Mesodermal cell (in vitro differentiated cells): ENCODE measurements at regions not wholly inside any gene's neighbourhood (a gene's known extent, or its start where the extent isn't known, plus 50 kb on each side); places are given as distances from the start of the nearest gene placed in this dataset.

Source experiments
- H3K27ac ChIP-seq: 2 replicates; pipeline ENCODE4 v1.7.0; 2013; ENCODE audit warnings: mild to moderate bottlenecking, low read depth, low read length, moderate library complexity; ENCODE audit not compliant: severe bottlenecking
- H3K36me3 ChIP-seq: 2 replicates; pipeline ENCODE4 v1.7.1; 2013; ENCODE audit warnings: mild to moderate bottlenecking, low read length, moderate library complexity; ENCODE audit not compliant: control insufficient read depth, insufficient read depth
- H3K4me1 ChIP-seq: one replicate; pipeline ENCODE4 v1.7.1; 2013; ENCODE audit warnings: mild to moderate bottlenecking, low read length; ENCODE audit not compliant: insufficient read depth, control insufficient read depth, poor library complexity, severe bottlenecking
- H3K4me3 ChIP-seq: 2 replicates; pipeline ENCODE4 v1.7.0; 2013; ENCODE audit warnings: low read length, control low read depth, mild to moderate bottlenecking; ENCODE audit not compliant: insufficient read depth, poor library complexity, severe bottlenecking; ENCODE audit errors: extremely low read depth
- H3K9me3 ChIP-seq: 2 replicates; pipeline ENCODE4 v1.7.1; 2013; ENCODE audit warnings: mild to moderate bottlenecking, low read length, moderate library complexity; ENCODE audit not compliant: control insufficient read depth
- WGBS, 2 experiments: methylation state at CpG; one replicate each; pipeline ENCODE4 v1.1.5; 2013; ENCODE audit warnings: missing lambda C conversion rate in 2 of 2; ENCODE audit not compliant: insufficient coverage in 2 of 2; 5-methylcytosine and 5-hydroxymethylcytosine counted together

- Histone ChIP-seq H3K4me3 (no peak overlapping the region), H3K27ac (no peak overlapping the region), H3K4me1 (peaks cover 1% of the 10 kb centered on the region), H3K36me3 (no peaks in the 10 kb centered on the region), H3K9me3 (no peaks in the 10 kb centered on the region)
- 89 to 100% methylated on average over 1 of the region's 1 CpG for WGBS, 2 experiments
Measured at GRCh38 chr2:150878356-150878755, 383.3 kb downstream of the RBM43 start.

DNA sequence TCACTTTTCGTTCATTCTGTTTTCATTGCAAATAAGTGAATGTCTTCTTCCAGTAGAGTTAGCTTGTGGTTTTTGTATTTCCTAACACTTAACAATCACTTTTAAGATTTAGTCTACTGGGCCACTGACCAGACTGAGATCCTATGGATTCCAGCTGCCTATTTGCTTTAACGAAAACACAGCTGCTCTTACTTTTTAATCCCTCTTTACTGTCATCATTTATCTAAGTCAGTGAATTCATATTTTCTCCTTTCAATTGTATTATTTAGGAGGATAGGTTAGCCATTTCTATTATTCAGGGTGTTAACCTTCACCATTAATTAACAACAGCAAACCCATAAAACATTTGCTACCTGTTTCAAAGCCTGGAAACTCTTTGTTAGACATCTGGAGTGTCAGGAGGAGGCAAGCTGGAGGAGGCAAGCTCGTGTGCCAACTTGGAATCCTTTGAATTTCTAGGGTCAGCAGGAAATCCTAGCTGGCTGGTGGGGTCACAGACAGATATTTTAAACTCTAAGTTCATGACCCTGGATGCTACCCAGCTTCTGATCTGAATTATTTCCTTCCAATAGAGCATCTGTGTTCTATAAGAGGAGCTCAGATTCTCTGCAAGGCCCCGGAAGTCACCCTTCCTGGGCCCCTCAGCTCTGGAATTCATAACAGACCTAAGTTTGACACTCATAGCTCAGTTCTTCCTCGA, 385.3 kb downstream of the RBM43 start:
- Histone ChIP-seq H3K4me1 (peaks cover 5% of the 10 kb centered on the region), H3K27ac (no peak overlapping the region), H3K9me3 (no peaks in the 10 kb centered on the region), H3K4me3 (no peak overlapping the region), H3K36me3 (no peaks in the 10 kb centered on the region)
- 58 to 73% methylated on average over 3 of the region's 5 CpGs for WGBS, 2 experiments

DNA sequence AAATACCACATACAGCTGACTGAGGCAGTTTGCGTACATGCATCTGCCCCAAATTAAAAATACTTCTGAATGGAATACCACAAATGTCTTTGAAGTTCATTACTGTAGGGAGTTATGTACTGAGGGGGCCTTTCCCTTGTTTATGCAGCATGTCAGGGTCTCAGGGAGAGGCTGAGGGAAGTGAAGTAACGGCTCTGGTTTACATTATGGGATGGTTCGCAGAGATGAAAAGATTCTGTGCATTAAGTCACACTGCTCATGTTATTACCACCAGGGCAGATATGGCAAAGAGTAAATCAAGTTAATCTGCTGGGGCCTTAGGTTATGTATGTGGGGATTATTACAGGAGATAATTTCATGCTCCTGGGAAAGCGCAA, 385.9 kb upstream of the RND3 start:
- no peaks in the 10 kb centered on the region for H3K9me3 ChIP-seq
- H3K36me3 ChIP-seq: no peaks in the 10 kb centered on the region
- 70% methylated on average over 2 of the region's 4 CpGs; no CpG with 5 or more reads in 1 of the 2 experiments for WGBS, 2 experiments
- no peak overlapping the region for H3K4me3 ChIP-seq
- peaks cover 5% of the 10 kb centered on the region for H3K4me1 ChIP-seq
- H3K27ac ChIP-seq: no peak overlapping the region

DNA sequence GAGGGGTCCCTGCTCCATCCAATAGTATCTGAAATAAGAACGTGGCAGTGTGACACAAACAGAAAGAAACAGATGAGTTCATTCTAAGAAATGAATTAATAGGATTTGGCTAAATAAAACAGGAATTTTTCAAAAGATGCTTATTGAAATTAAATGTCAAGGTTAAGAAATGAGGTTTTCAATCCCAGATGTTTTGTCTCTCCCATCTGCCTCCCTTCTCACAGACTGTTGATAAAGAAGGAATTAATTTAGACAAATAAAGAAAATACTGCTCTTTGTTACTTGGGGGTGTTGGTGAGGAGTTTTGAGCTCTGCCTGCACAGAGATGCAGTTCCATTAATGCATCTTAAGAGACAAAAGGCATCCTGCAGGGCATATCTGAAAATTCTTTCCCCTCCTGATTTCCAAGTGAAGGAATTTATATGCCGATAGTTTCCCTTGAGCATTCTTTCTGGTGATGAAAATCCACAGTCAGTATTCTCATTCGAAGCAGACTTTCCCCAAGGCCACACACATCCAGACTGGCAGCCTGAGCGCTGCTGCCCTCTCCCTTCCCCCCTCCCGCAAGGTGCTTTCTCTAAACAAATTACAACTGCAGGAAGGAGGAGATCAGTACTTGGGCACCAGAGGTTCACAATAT, 385.4 kb upstream of the RND3 start:
- WGBS, 2 experiments: 24 to 33% methylated on average over 4 to 5 of the region's 5 CpGs

DNA sequence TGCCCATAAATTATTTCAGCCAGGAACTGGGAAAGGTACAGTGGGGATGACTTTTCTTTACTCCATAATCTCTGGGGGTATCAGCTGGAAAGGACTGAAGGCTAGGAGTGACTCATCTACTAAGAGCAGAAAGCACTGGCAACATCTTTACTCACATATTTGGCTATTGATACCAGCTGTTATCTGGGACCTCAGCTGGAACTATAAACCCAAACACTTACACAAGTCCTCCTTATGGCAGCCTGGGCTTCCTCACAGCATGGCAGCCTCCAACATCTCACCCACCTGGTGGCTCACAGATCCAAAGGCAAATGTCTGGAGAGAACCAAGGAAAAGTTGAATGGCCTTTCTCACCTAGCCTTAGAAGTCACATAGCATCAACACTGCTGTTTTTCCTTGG, 379.0 kb upstream of the RND3 start:
- no peak overlapping the region for H3K27ac ChIP-seq
- H3K9me3 ChIP-seq: peaks cover 3% of the 10 kb centered on the region

More for the DNA sequence above, 385.4 kb upstream of the RND3 start:
- Histone ChIP-seq H3K9me3 (no peaks in the 10 kb centered on the region), H3K4me1 (peaks cover 5% of the 10 kb centered on the region), H3K27ac (no peak overlapping the region), H3K36me3 (no peaks in the 10 kb centered on the region), H3K4me3 (no peak overlapping the region)

GRCh38 chr2:150863691-150864090, 376.2 kb upstream of the RND3 start:
- no peaks in the 10 kb centered on the region for H3K36me3 ChIP-seq
- no peaks in the 10 kb centered on the region for H3K4me1 ChIP-seq
- peaks cover 3% of the 10 kb centered on the region for H3K9me3 ChIP-seq
- H3K27ac ChIP-seq: no peak overlapping the region
- no peak overlapping the region for H3K4me3 ChIP-seq

More for the DNA sequence above, 379.0 kb upstream of the RND3 start:
- Histone ChIP-seq H3K4me1 (no peaks in the 10 kb centered on the region), H3K4me3 (no peak overlapping the region), H3K36me3 (no peaks in the 10 kb centered on the region)

GRCh38 chr2:150860301-150860700, 372.8 kb upstream of the RND3 start:
- no peak overlapping the region for H3K4me3 ChIP-seq
- H3K4me1 ChIP-seq: no peaks in the 10 kb centered on the region
- no peak overlapping the region for H3K27ac ChIP-seq
- no peaks in the 10 kb centered on the region for H3K36me3 ChIP-seq
- no peaks in the 10 kb centered on the region for H3K9me3 ChIP-seq
- 90 to 91% methylated on average over 2 to 3 of the region's 3 CpGs for WGBS, 2 experiments

- Histone ChIP-seq H3K27ac (no peak overlapping the region), H3K36me3 (no peaks in the 10 kb centered on the region), H3K9me3 (no peaks in the 10 kb centered on the region), H3K4me3 (no peak overlapping the region), H3K4me1 (no peaks in the 10 kb centered on the region)
Measured at GRCh38 chr2:150859877-150860276, 372.4 kb upstream of the RND3 start.

DNA sequence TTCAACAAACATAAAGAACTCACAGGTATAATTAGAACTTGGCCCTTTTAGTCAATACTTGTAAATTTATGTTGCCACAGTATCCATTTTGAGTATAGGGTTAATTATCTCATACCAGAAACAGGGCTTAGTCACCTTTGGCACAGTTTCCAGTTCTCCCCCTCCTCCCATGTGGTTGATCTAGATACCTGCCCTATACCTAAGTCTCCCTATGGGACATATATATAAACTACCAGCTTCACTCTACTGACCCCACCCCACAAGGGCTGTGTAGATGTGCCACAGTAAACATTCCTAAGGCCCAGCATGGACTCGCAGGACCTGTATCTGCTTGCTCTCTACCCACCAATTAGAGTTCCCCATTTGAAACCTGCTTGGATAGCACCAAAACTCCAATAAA, 371.7 kb upstream of the RND3 start:
- Histone ChIP-seq H3K36me3 (no peaks in the 10 kb centered on the region), H3K9me3 (no peaks in the 10 kb centered on the region)
- WGBS, 2 experiments: 100% methylated on average over 1 of the region's 1 CpG; no CpG with 5 or more reads in 1 of the 2 experiments

GRCh38 chr2:150858382-150858781, 370.9 kb upstream of the RND3 start:
- H3K36me3 ChIP-seq: no peaks in the 10 kb centered on the region
- WGBS, 2 experiments: 80 to 83% methylated on average over 2 to 3 of the region's 5 CpGs
- H3K4me3 ChIP-seq: no peak overlapping the region
- no peaks in the 10 kb centered on the region for H3K4me1 ChIP-seq
- no peaks in the 10 kb centered on the region for H3K9me3 ChIP-seq
- no peak overlapping the region for H3K27ac ChIP-seq

More for the DNA sequence above, 371.7 kb upstream of the RND3 start:
- H3K4me1 ChIP-seq: no peaks in the 10 kb centered on the region
- H3K27ac ChIP-seq: no peak overlapping the region
- no peak overlapping the region for H3K4me3 ChIP-seq

DNA sequence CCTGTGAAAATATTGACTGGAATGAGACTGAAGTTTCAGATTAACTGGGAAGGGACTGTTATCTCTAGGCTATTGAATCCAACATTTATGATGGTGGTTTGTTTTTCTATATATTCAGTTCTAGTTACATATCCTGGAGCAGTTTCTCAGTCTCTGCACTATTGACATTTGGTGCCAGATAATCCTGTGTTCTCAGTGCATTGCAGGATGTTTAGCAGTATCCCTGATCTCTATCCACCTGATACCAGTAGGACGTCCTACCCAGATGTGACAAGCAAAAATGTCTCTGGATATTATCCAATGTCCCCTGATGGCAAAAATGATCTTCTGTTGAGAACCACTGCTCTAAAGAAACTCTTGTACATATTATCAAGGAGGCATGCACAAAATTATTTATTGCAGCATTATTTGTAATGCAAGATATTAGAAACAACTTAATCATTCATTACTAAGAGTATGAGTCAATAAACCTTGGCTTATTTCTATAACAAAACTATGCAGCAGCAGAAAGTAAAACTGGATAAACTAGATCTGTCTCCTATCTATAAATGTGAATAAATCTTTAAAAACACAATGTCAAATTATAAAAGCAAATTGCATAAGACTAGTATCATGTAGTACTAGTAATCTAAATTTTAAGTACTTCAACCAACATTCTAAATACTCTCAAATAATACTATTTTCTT, 369.3 kb upstream of the RND3 start:
- no peaks in the 10 kb centered on the region for H3K4me1 ChIP-seq
- no peaks in the 10 kb centered on the region for H3K36me3 ChIP-seq
- no peak overlapping the region for H3K4me3 ChIP-seq
- 67 to 82% methylated on average over 1 of the region's 1 CpG for WGBS, 2 experiments
- H3K27ac ChIP-seq: no peak overlapping the region
- no peaks in the 10 kb centered on the region for H3K9me3 ChIP-seq
